ENCODE measurements at regions not wholly inside any gene's neighbourhood (a gene's known extent, or its start where the extent isn't known, plus 50 kb on each side); places are given as distances from the start of the nearest gene placed in this dataset.

DNA sequence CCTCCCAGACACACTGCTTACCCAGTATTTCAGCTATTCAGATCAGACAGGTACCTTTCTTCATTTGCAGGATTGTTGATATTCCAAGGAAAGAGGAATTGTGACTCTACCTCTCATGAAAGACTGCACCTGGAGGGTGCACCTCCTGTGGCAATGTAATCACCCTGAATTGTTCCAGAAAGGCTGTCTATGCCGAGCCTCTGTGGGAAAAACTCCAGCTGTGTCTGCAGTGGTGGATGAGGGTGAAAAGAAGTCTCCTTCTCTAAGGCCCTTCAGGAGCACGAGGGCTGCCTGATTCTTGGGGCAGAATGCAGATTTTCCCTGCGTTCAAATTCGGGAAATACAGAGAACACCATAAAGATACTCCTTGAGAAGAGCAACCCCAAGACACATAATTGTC is 108.2 kb upstream of the ADAMTS3 start:
- in situ Hi-C loops (cut with HindIII; ENCODE audit: low pct_ligation_motif_present, low sequenced_read_pairs): no loop called here
- TF ChIP-seq, protein P1, sequence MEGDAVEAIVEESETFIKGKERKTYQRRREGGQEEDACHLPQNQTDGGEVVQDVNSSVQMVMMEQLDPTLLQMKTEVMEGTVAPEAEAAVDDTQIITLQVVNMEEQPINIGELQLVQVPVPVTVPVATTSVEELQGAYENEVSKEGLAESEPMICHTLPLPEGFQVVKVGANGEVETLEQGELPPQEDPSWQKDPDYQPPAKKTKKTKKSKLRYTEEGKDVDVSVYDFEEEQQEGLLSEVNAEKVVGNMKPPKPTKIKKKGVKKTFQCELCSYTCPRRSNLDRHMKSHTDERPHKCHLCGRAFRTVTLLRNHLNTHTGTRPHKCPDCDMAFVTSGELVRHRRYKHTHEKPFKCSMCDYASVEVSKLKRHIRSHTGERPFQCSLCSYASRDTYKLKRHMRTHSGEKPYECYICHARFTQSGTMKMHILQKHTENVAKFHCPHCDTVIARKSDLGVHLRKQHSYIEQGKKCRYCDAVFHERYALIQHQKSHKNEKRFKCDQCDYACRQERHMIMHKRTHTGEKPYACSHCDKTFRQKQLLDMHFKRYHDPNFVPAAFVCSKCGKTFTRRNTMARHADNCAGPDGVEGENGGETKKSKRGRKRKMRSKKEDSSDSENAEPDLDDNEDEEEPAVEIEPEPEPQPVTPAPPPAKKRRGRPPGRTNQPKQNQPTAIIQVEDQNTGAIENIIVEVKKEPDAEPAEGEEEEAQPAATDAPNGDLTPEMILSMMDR (IDR thresholded peaks at IDR 0.05; ENCODE audit: low read depth, low read length, missing control alignments): no peak
- H3K27me3 ChIP-seq (replicated peaks): no peaks in the 10 kb centered on the region
- no peak overlapping the region for H3K27ac ChIP-seq
- H3K4me3 ChIP-seq (ENCODE audit: low read depth, low read length): no peak overlapping the region
- no peak for DNase-seq
- H3K36me3 ChIP-seq (replicated peaks): no peaks in the 10 kb centered on the region

- no peaks in the 10 kb centered on the region for H3K27me3 ChIP-seq (replicated peaks)
- H3K27ac ChIP-seq: no peak overlapping the region
These were observed 103.0 kb upstream of the ADAMTS3 start for GRCh38 chr4:72671980-72672379.

DNA sequence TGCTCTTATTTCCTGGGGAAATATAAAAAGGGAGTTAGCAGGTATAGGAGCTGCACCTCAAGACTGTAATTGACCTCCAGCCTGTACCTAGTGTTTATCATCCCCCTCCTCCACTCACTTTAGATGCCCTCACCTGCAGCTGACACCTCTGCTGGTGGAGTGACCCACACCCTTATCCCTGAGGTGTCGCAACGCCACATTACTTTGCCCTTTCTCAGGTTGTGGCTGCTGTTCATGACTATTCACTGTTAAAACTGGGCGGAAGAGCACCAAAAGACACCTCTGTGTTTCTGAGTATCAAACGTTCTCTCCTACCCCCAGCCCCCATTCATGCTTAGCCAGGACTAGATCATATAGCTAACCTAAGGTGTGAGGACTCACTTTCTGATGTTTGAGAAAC is 101.5 kb upstream of the ADAMTS3 start:
- no peak overlapping the region for H3K27ac ChIP-seq
- DNase-seq: no peak
- no peaks in the 10 kb centered on the region for H3K27me3 ChIP-seq (replicated peaks)
- TF ChIP-seq, protein P1 (IDR thresholded peaks at IDR 0.05; ENCODE audit: low read depth, low read length, missing control alignments): no peak
- H3K4me3 ChIP-seq (ENCODE audit: low read depth, low read length): no peak overlapping the region
- in situ Hi-C loops (cut with HindIII; ENCODE audit: low pct_ligation_motif_present, low sequenced_read_pairs): no loop called here
- H3K36me3 ChIP-seq (replicated peaks): no peaks in the 10 kb centered on the region

More at GRCh38 chr4:72671980-72672379, 103.0 kb upstream of the ADAMTS3 start:
- Histone ChIP-seq H3K36me3 (replicated peaks) (no peaks in the 10 kb centered on the region), H3K4me3 (ENCODE audit: low read depth, low read length) (no peak overlapping the region)
- TF ChIP-seq, protein P1 (IDR thresholded peaks at IDR 0.05; ENCODE audit: low read depth, low read length, missing control alignments): no peak
- in situ Hi-C loops (cut with HindIII; ENCODE audit: low pct_ligation_motif_present, low sequenced_read_pairs): no loop called here
- DNase-seq: no peak

GRCh38 chr4:72666910-72667309 is 97.9 kb upstream of the ADAMTS3 start:
- no peaks in the 10 kb centered on the region for H3K27me3 ChIP-seq (replicated peaks)
- no peak for DNase-seq
- TF ChIP-seq, protein P1 (IDR thresholded peaks at IDR 0.05; ENCODE audit: low read depth, low read length, missing control alignments): no peak
- H3K36me3 ChIP-seq (replicated peaks): no peaks in the 10 kb centered on the region
- no peak overlapping the region for H3K27ac ChIP-seq
- in situ Hi-C loops (cut with HindIII; ENCODE audit: low pct_ligation_motif_present, low sequenced_read_pairs): no loop called here
- H3K4me3 ChIP-seq (ENCODE audit: low read depth, low read length): no peak overlapping the region

DNA sequence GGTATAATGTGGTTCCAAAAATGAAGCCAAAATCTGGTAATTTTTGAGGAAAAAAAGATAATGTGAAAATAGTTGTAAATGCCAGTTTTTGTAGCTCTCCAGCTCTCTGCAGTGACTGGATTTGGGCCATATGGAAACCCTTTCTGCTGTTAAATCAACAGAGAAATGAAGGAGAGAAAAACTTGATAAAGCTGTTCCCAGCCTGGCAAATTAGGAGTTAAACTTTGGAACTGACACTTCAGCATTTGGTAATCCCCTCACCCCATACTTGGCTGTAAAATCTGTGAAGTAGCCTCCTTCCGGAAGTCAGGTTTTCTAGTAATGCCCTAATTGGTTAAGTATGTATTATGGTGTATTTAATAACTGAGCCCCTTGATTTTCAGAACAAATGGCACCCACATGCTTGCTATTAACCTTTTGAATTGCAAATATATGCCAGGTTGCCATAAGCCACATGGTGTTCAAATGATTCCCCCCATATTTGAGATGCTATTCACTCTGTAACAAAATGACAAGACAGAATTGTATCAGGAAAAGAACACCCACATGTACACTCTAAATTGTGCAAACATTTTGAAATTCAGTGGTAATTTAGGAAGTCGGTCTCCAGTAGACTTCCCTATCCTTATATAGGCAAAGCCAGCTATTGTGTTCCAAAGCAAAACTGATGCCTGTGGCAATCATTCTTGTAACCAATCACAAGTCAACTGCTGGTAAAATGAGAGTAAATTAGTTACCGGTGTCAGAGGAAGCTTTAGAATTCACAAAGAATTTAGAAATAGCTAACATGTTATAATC is 96.3 kb upstream of the ADAMTS3 start:
- Histone ChIP-seq H3K36me3 (replicated peaks) (no peaks in the 10 kb centered on the region), H3K4me3 (ENCODE audit: low read depth, low read length) (no peak overlapping the region), H3K27ac (no peak overlapping the region), H3K27me3 (replicated peaks) (no peaks in the 10 kb centered on the region)
- TF ChIP-seq, protein P1 (IDR thresholded peaks at IDR 0.05; ENCODE audit: low read depth, low read length, missing control alignments): no peak
- in situ Hi-C loops (cut with HindIII; ENCODE audit: low pct_ligation_motif_present, low sequenced_read_pairs): no loop called here
- no peak for DNase-seq

- H3K4me3 ChIP-seq (ENCODE audit: low read depth, low read length): no peak overlapping the region
- in situ Hi-C loops (cut with HindIII; ENCODE audit: low pct_ligation_motif_present, low sequenced_read_pairs): no loop called here
- H3K27ac ChIP-seq: no peak overlapping the region
- H3K36me3 ChIP-seq (replicated peaks): no peaks in the 10 kb centered on the region
- no peak for DNase-seq
- no peaks in the 10 kb centered on the region for H3K27me3 ChIP-seq (replicated peaks)
- TF ChIP-seq, protein P1 (IDR thresholded peaks at IDR 0.05; ENCODE audit: low read depth, low read length, missing control alignments): no peak
These were observed 94.8 kb upstream of the ADAMTS3 start for GRCh38 chr4:72663828-72664227.
